HG03439 (cell line): ENCODE measurements at regions not wholly inside any gene's neighbourhood (a gene's known extent, or its start where the extent isn't known, plus 50 kb on each side); places are given as distances from the start of the nearest gene placed in this dataset.

Experiments
- ATAC-seq: cut with Tn5 transposase; IDR thresholded peaks from one replicate; pipeline ENCODE4 v1.9.1; 2021; ENCODE audit warnings: mild to moderate bottlenecking, moderate library complexity; ENCODE audit not compliant: unreplicated experiment

GRCh38 chr12:98372340-98373024, 142.9 kb upstream of the TMPO start:
- no peak for ATAC-seq

- no peak for ATAC-seq
Observed at GRCh38 chr12:98373025-98373554, 142.3 kb upstream of the TMPO start.

GRCh38 chr12:98374007-98374406, 141.4 kb upstream of the TMPO start:
- no peak for ATAC-seq

- no peak for ATAC-seq
Observed at GRCh38 chr12:98379106-98379505, 136.3 kb upstream of the TMPO start.

- no peak for ATAC-seq
Observed at GRCh38 chr12:98385641-98386040, 129.7 kb upstream of the TMPO start.

GRCh38 chr12:98387444-98387843, 127.9 kb upstream of the TMPO start:
- ATAC-seq, result no peak

- ATAC-seq, result no peak
Observed at GRCh38 chr12:98388126-98388525, 127.3 kb upstream of the TMPO start.

GRCh38 chr12:98389593-98389992, 125.8 kb upstream of the TMPO start:
- ATAC-seq, result no peak

GRCh38 chr12:98397323-98398105, 117.9 kb upstream of the TMPO start:
- ATAC-seq, result peak; percentile 98

- peak; percentile 49 for ATAC-seq
Observed at GRCh38 chr12:98399532-98399931, 115.9 kb upstream of the TMPO start.

- no peak for ATAC-seq
Observed at GRCh38 chr12:98401427-98401826, 114.0 kb upstream of the TMPO start.

- no peak for ATAC-seq
Observed at GRCh38 chr12:98402091-98402490, 113.3 kb upstream of the TMPO start.

- ATAC-seq, result no peak
Observed at GRCh38 chr12:98402671-98403070, 112.7 kb upstream of the TMPO start.

- no peak for ATAC-seq
Observed at GRCh38 chr12:98403385-98403784, 112.0 kb upstream of the TMPO start.

- no peak for ATAC-seq
Observed at GRCh38 chr12:98403936-98404335, 111.5 kb upstream of the TMPO start.

GRCh38 chr12:98405805-98406366, 109.5 kb upstream of the TMPO start:
- no peak for ATAC-seq

- ATAC-seq, result no peak
Observed at GRCh38 chr12:98406378-98406777, 109.0 kb upstream of the TMPO start.

- ATAC-seq, result no peak
Observed at GRCh38 chr12:98408681-98409080, 106.7 kb upstream of the TMPO start.

GRCh38 chr12:98409548-98409947, 105.8 kb upstream of the TMPO start:
- ATAC-seq, result no peak

- no peak for ATAC-seq
Observed at GRCh38 chr12:98410356-98410755, 105.0 kb upstream of the TMPO start.

GRCh38 chr12:98416845-98417244, 98.5 kb upstream of the TMPO start:
- no peak for ATAC-seq

GRCh38 chr12:98417266-98417665, 98.1 kb upstream of the TMPO start:
- ATAC-seq, result no peak
